Suprapubic skin (tissue), 4 donors: ENCODE measurements at regions not wholly inside any gene's neighbourhood (a gene's known extent, or its start where the extent isn't known, plus 50 kb on each side); places are given as distances from the start of the nearest gene placed in this dataset.

Experiments
- CTCF ChIP-seq, 2 donors: fragments of 200-600 bp in 1 of 2; fragments of 450-650 bp in 1 of 2; sonication (generic) in 1 of 2; IDR thresholded peaks; one replicate each; pipeline ENCODE4 v1.5.1; 2016 to 2019; ENCODE audit warnings: antibody characterized with exemption in 2 of 2, mild to moderate bottlenecking in 1 of 2, moderate library complexity in 1 of 2
- EP300 ChIP-seq: sonication (generic); formaldehyde crosslinking; IDR thresholded peaks from one replicate; pipeline ENCODE4 v1.6.1; 2017; ENCODE audit warnings: antibody characterized with exemption
- POLR2A ChIP-seq, 2 donors: fragments of 450-650 bp; IDR thresholded peaks; one replicate each; pipeline ENCODE4 v1.6.1; 2017; ENCODE audit warnings: antibody characterized with exemption in 2 of 2, mild to moderate bottlenecking in 2 of 2, moderate library complexity in 2 of 2
- POLR2AphosphoS5 ChIP-seq, 3 donors: sonication (generic); formaldehyde crosslinking; IDR thresholded peaks; one replicate each; pipeline ENCODE4 v1.6.1; 2017; ENCODE audit warnings: antibody characterized with exemption in 3 of 3

GRCh38 chr21:34020005-34020847, 53.2 kb upstream of the MRPS6 start:
- TF ChIP-seq POLR2A (IDR thresholded peaks at IDR 0.05) = no peak
- no peak for TF ChIP-seq CTCF (IDR thresholded peaks at IDR 0.05)
- TF ChIP-seq EP300 = no peak
- TF ChIP-seq POLR2AphosphoS5 (IDR thresholded peaks at IDR 0.05) = no peak
